Trophoblast cell (in vitro differentiated cells and primary cell): ENCODE measurements at regions not wholly inside any gene's neighbourhood (a gene's known extent, or its start where the extent isn't known, plus 50 kb on each side); places are given as distances from the start of the nearest gene placed in this dataset.
A peak's percentile ranks its signal among the peaks of the same experiment; 100 is the strongest.
"Not testable (repeated sequence)": the region's sequence is repeated elsewhere in the genome, so short reads cannot be mapped to it uniquely, and the experiment has no call there.

Source experiments
- DNase-seq, 2 donors: peaks; one replicate each; pipeline ENCODE4 v3.0.0-alpha.2; 2016
- H2AFZ ChIP-seq: 2 replicates; pipeline ENCODE4 v1.6.1; 2013; ENCODE audit warnings: low read length, moderate library complexity, mild to moderate bottlenecking; ENCODE audit not compliant: insufficient read depth, poor library complexity
- H2AK5ac ChIP-seq: 2 replicates; pipeline ENCODE4 v1.6.1; 2013; ENCODE audit warnings: mild to moderate bottlenecking, low read length
- H2BK120ac ChIP-seq: 2 replicates; pipeline ENCODE4 v1.6.1; 2013; ENCODE audit warnings: low read length, mild to moderate bottlenecking, moderate library complexity; ENCODE audit not compliant: insufficient read depth, poor library complexity
- H2BK12ac ChIP-seq: 2 replicates; pipeline ENCODE4 v1.6.1; 2013; ENCODE audit warnings: mild to moderate bottlenecking, low read length, moderate library complexity
- H2BK5ac ChIP-seq: 2 replicates; pipeline ENCODE4 v1.6.1; 2013; ENCODE audit warnings: low read length, low read depth, moderate library complexity, mild to moderate bottlenecking; ENCODE audit not compliant: poor library complexity
- H3K14ac ChIP-seq: 2 replicates; pipeline ENCODE4 v1.6.1; 2013; ENCODE audit warnings: mild to moderate bottlenecking, low read length
- H3K18ac ChIP-seq: 2 replicates; pipeline ENCODE4 v1.6.1; 2013; ENCODE audit warnings: mild to moderate bottlenecking, low read length
- H3K23ac ChIP-seq: 2 replicates; pipeline ENCODE4 v1.6.1; 2013; ENCODE audit warnings: low read length
- H3K27ac ChIP-seq: 2 replicates; pipeline ENCODE4 v1.5.1; 2013; ENCODE audit warnings: low read depth, mild to moderate bottlenecking, inconsistent platforms, low read length, moderate library complexity
- H3K27me3 ChIP-seq: 2 replicates; pipeline ENCODE4 v1.6.1; 2013; ENCODE audit warnings: inconsistent platforms, mild to moderate bottlenecking, low read length, moderate library complexity; ENCODE audit not compliant: insufficient read depth
- H3K36me3 ChIP-seq, 2 experiments: 1 replicate in 1 of 2; 2 replicates in 1 of 2; pipeline ENCODE4 v1.6.1; 2013; ENCODE audit warnings: low read length in 2 of 2, mild to moderate bottlenecking in 2 of 2, moderate library complexity in 1 of 2; ENCODE audit not compliant: insufficient read depth in 2 of 2, control insufficient read depth in 1 of 2
- H3K4ac ChIP-seq: 2 replicates; pipeline ENCODE4 v1.6.1; 2013; ENCODE audit warnings: low read depth, mild to moderate bottlenecking, low read length, moderate library complexity
- H3K4me1 ChIP-seq, 2 experiments: 1 replicate in 1 of 2; 2 replicates in 1 of 2; pipeline ENCODE4 v1.6.1; 2013; ENCODE audit warnings: low read length in 2 of 2, mild to moderate bottlenecking in 2 of 2, moderate library complexity in 1 of 2; ENCODE audit not compliant: insufficient read depth in 2 of 2, control insufficient read depth in 1 of 2
- H3K4me2 ChIP-seq: 2 replicates; pipeline ENCODE4 v1.6.1; 2013; ENCODE audit warnings: inconsistent platforms, mild to moderate bottlenecking, low read length, moderate library complexity
- H3K4me3 ChIP-seq: 2 replicates; pipeline ENCODE4 v1.5.1; 2013; ENCODE audit warnings: mild to moderate bottlenecking, low read depth, low read length, inconsistent platforms
- H3K79me1 ChIP-seq: one replicate; pipeline ENCODE4 v1.6.1; 2013; ENCODE audit warnings: low read length
- H3K79me2 ChIP-seq: 2 replicates; pipeline ENCODE4 v1.6.1; 2013; ENCODE audit warnings: low read length, mild to moderate bottlenecking; ENCODE audit not compliant: control insufficient read depth, insufficient read depth, poor library complexity
- H3K9ac ChIP-seq: 2 replicates; pipeline ENCODE4 v1.6.1; 2013; ENCODE audit warnings: mild to moderate bottlenecking, low read length
- H3K9me3 ChIP-seq: 2 replicates; pipeline ENCODE4 v1.6.1; 2013; ENCODE audit warnings: low read depth, mild to moderate bottlenecking, control low read depth, inconsistent platforms, low read length; ENCODE audit not compliant: insufficient read depth
- H4K12ac ChIP-seq: 2 replicates; pipeline ENCODE4 v1.6.1; 2013; ENCODE audit warnings: low read depth, mild to moderate bottlenecking, low read length, moderate library complexity
- H4K8ac ChIP-seq: 2 replicates; pipeline ENCODE4 v1.6.1; 2013; ENCODE audit warnings: low read depth, mild to moderate bottlenecking, low read length, moderate library complexity
- H4K91ac ChIP-seq: one replicate; pipeline ENCODE4 v1.6.1; 2013; ENCODE audit warnings: low read depth, mild to moderate bottlenecking, low read length, moderate library complexity
- WGBS: extraction: QIAGEN DNeasy Blood & Tissue Kit; methylation state at CpG from one replicate; pipeline ENCODE4 v1.1.7; 2013; ENCODE audit warnings: missing lambda C conversion rate; ENCODE audit not compliant: insufficient read length, insufficient coverage; ENCODE audit errors: extremely low coverage; 5-methylcytosine and 5-hydroxymethylcytosine counted together

GRCh38 chrX:131696989-131697388 lies 153.1 kb downstream of the OR13H1 start:
- not testable (repeated sequence) for H2BK5ac ChIP-seq, H3K18ac ChIP-seq, H4K12ac ChIP-seq, H3K9me3 ChIP-seq, DNase-seq, H3K79me1 ChIP-seq, H3K4me1 ChIP-seq, H3K4me3 ChIP-seq, H4K91ac ChIP-seq, H3K4me2 ChIP-seq, H3K79me2 ChIP-seq, H3K14ac ChIP-seq, H2BK120ac ChIP-seq, H3K4ac ChIP-seq, H3K23ac ChIP-seq, H4K8ac ChIP-seq, H3K36me3 ChIP-seq, H2BK12ac ChIP-seq, H3K9ac ChIP-seq, H3K27ac ChIP-seq, H3K27me3 ChIP-seq, H2AK5ac ChIP-seq, H2AFZ ChIP-seq
- WGBS = no CpG with 5 or more reads among the region's 3 CpGs

GRCh38 chrX:131703646-131704045 lies 159.8 kb downstream of the OR13H1 start:
- H3K18ac ChIP-seq = no peak overlapping the region
- no peak overlapping the region for H4K91ac ChIP-seq
- H4K12ac ChIP-seq = no peak overlapping the region
- H2AFZ ChIP-seq = no peak overlapping the region
- H3K4me3 ChIP-seq = no peak overlapping the region
- H3K27me3 ChIP-seq = no peaks in the 10 kb centered on the region
- no peak overlapping the region for H2AK5ac ChIP-seq
- no peak overlapping the region for H3K27ac ChIP-seq
- H3K14ac ChIP-seq = no peak overlapping the region
- no peaks in the 10 kb centered on the region for H3K79me1 ChIP-seq
- no peaks in the 10 kb centered on the region for H3K36me3 ChIP-seq
- no peaks in the 10 kb centered on the region for H3K79me2 ChIP-seq
- peak; percentile 12 to 66 for DNase-seq
- H3K9me3 ChIP-seq = no peaks in the 10 kb centered on the region
- no peaks in the 10 kb centered on the region for H3K4me1 ChIP-seq
- no peak overlapping the region for H2BK12ac ChIP-seq
- H4K8ac ChIP-seq = no peak overlapping the region
- no peak overlapping the region for H2BK5ac ChIP-seq
- H2BK120ac ChIP-seq = no peak overlapping the region
- H3K9ac ChIP-seq = no peak overlapping the region
- no peak overlapping the region for H3K23ac ChIP-seq
- WGBS = no CpG with 5 or more reads among the region's 6 CpGs
- H3K4ac ChIP-seq = no peak overlapping the region
- H3K4me2 ChIP-seq = no peak overlapping the region

- DNase-seq = peak; percentile 15 to 97
- Histone ChIP-seq H3K27me3 (no peaks in the 10 kb centered on the region), H3K79me2 (no peaks in the 10 kb centered on the region), H3K9ac (no peak overlapping the region), H3K79me1 (no peaks in the 10 kb centered on the region), H4K91ac (no peak overlapping the region), H3K14ac (no peak overlapping the region), H3K4me2 (no peak overlapping the region), H2BK5ac (no peak overlapping the region), H2BK120ac (no peak overlapping the region), H3K9me3 (no peaks in the 10 kb centered on the region), H2BK12ac (no peak overlapping the region), H2AK5ac (no peak overlapping the region), H3K27ac (no peak overlapping the region), H3K4ac (no peak overlapping the region), H3K18ac (no peak overlapping the region), H2AFZ (no peak overlapping the region), H3K4me1 (no peaks in the 10 kb centered on the region), H3K4me3 (no peak overlapping the region), H3K36me3 (no peaks in the 10 kb centered on the region), H4K12ac (no peak overlapping the region), H4K8ac (no peak overlapping the region), H3K23ac (no peak overlapping the region)
- no CpG with 5 or more reads among the region's 17 CpGs for WGBS
Measured at GRCh38 chrX:131704136-131704695, 160.3 kb downstream of the OR13H1 start.

- Histone ChIP-seq H2BK120ac (no peak overlapping the region), H3K14ac (no peak overlapping the region), H4K12ac (no peak overlapping the region), H3K4me2 (no peak overlapping the region), H3K9me3 (no peaks in the 10 kb centered on the region), H3K4me1 (no peaks in the 10 kb centered on the region), H3K9ac (no peak overlapping the region), H3K27me3 (no peaks in the 10 kb centered on the region), H4K8ac (no peak overlapping the region), H3K36me3 (no peaks in the 10 kb centered on the region), H3K4ac (no peak overlapping the region), H3K79me1 (no peaks in the 10 kb centered on the region), H3K4me3 (no peak overlapping the region), H2BK12ac (no peak overlapping the region), H4K91ac (no peak overlapping the region), H3K27ac (no peak overlapping the region), H3K79me2 (no peaks in the 10 kb centered on the region), H2BK5ac (no peak overlapping the region), H3K18ac (no peak overlapping the region), H2AFZ (no peak overlapping the region), H2AK5ac (no peak overlapping the region), H3K23ac (no peak overlapping the region)
- no CpG with 5 or more reads among the region's 6 CpGs for WGBS
- no peak for DNase-seq
Measured at GRCh38 chrX:131709553-131709952, 165.7 kb downstream of the OR13H1 start.
